ENCODE measurements at regions not wholly inside any gene's neighbourhood (a gene's known extent, or its start where the extent isn't known, plus 50 kb on each side); places are given as distances from the start of the nearest gene placed in this dataset.

- DNase-seq, result no peak
Measured at GRCh38 chr11:95577716-95578460, 211.7 kb downstream of the FAM76B start.

- no peak for DNase-seq
Measured at GRCh38 chr11:95576146-95576845, 213.3 kb downstream of the FAM76B start.

GRCh38 chr11:95575517-95575916, 214.1 kb downstream of the FAM76B start:
- no peak for DNase-seq

GRCh38 chr11:95571718-95572260, 217.8 kb downstream of the FAM76B start:
- DNase-seq, result no peak

GRCh38 chr11:95570845-95571244, 218.7 kb downstream of the FAM76B start:
- DNase-seq, result no peak

GRCh38 chr11:95569207-95569606, 220.4 kb downstream of the FAM76B start:
- no peak for DNase-seq

GRCh38 chr11:95568281-95568680, 221.3 kb downstream of the FAM76B start:
- DNase-seq, result no peak

- DNase-seq, result no peak
Measured at GRCh38 chr11:95567685-95568084, 221.9 kb downstream of the FAM76B start.

GRCh38 chr11:95566211-95566610, 223.4 kb downstream of the FAM76B start:
- DNase-seq, result no peak

GRCh38 chr11:95565724-95566141, 223.8 kb downstream of the FAM76B start:
- DNase-seq, result no peak

GRCh38 chr11:95563859-95564258, 225.7 kb downstream of the FAM76B start:
- no peak for DNase-seq

- DNase-seq, result no peak
Measured at GRCh38 chr11:95563173-95563572, 226.4 kb downstream of the FAM76B start.

GRCh38 chr11:95562196-95562921, 227.2 kb downstream of the FAM76B start:
- DNase-seq, result no peak

GRCh38 chr11:95559899-95560298, 229.7 kb downstream of the FAM76B start:
- no peak for DNase-seq

GRCh38 chr11:95557376-95557775, 232.2 kb downstream of the FAM76B start:
- DNase-seq, result no peak

- DNase-seq, result no peak
Measured at GRCh38 chr11:95556342-95557163, 233.0 kb downstream of the FAM76B start.

GRCh38 chr11:95556011-95556341, 233.6 kb downstream of the FAM76B start:
- DNase-seq, result no peak

GRCh38 chr11:95554911-95555310, 234.7 kb downstream of the FAM76B start:
- no peak for DNase-seq

- no peak for DNase-seq
Measured at GRCh38 chr11:95549301-95549700, 240.3 kb downstream of the FAM76B start.

GRCh38 chr11:95548416-95548815, 241.2 kb downstream of the FAM76B start:
- no peak for DNase-seq

- DNase-seq, result no peak
Measured at GRCh38 chr11:95547976-95548375, 241.6 kb downstream of the FAM76B start.

GRCh38 chr11:95547186-95547585, 242.4 kb downstream of the FAM76B start:
- DNase-seq, result no peak
